H1 (cell line): ENCODE measurements at regions not wholly inside any gene's neighbourhood (a gene's known extent, or its start where the extent isn't known, plus 50 kb on each side); places are given as distances from the start of the nearest gene placed in this dataset.

Source experiments
- CTCF ChIA-PET: fragments of 300-600 bp; sonication (Branson Sonifier 250); formaldehyde crosslinking; loops from one replicate; lab custom pipeline; 2021; ENCODE audit not compliant: partially characterized antibody; lab: Charles Lee
- POLR2A ChIA-PET: fragments of 300-600 bp; sonication (Branson Sonifier 250); formaldehyde crosslinking; loops from one replicate; lab custom pipeline; 2021; ENCODE audit warnings: inconsistent platforms; ENCODE audit not compliant: partially characterized antibody; lab: Charles Lee
- DNase-seq, 2 experiments: peaks; one replicate each; pipeline versions ENCODE4 v3.0.0 to v3.0.0-alpha.2; 2010 to 2022; ENCODE audit warnings: low spot score in 2 of 2, low read depth in 1 of 2, mixed read lengths in 1 of 2
- FAIRE-seq: peaks from 2 replicates; lab custom pipeline; 2011; peaks lifted over from hg19 to GRCh38; lab: Jason Lieb, UNC
- H2AFZ ChIP-seq: 2 replicates; pipeline ENCODE4 v1.8.1; 2012; ENCODE audit warnings: low read length, inconsistent platforms
- H2AK5ac ChIP-seq: 2 replicates; pipeline ENCODE4 v1.6.1; 2013; ENCODE audit warnings: low read depth, low read length
- H2BK120ac ChIP-seq: replicated peaks from 2 replicates; pipeline ENCODE3; 2013; ENCODE audit warnings: low read depth, low read length, inconsistent platforms
- H2BK12ac ChIP-seq: 2 replicates; pipeline ENCODE4 v1.6.1; 2013; ENCODE audit warnings: low read depth, low read length
- H2BK15ac ChIP-seq: 2 replicates; pipeline ENCODE4 v1.6.1; 2013; ENCODE audit warnings: low read length
- H2BK20ac ChIP-seq: 2 replicates; pipeline ENCODE4 v1.6.1; 2013; ENCODE audit warnings: low read length
- H2BK5ac ChIP-seq: 2 replicates; pipeline ENCODE4 v1.6.1; 2013; ENCODE audit warnings: low read depth, low read length
- H3K14ac ChIP-seq: 2 replicates; pipeline ENCODE4 v1.6.1; 2013; ENCODE audit warnings: inconsistent platforms; ENCODE audit not compliant: insufficient read length
- H3K18ac ChIP-seq: 2 replicates; pipeline ENCODE4 v1.6.1; 2013; ENCODE audit warnings: low read length; ENCODE audit errors: extremely low read depth
- H3K23ac ChIP-seq: 2 replicates; pipeline ENCODE4 v1.6.1; 2013; ENCODE audit warnings: inconsistent platforms; ENCODE audit not compliant: insufficient read length
- H3K23me2 ChIP-seq: 2 replicates; pipeline ENCODE4 v1.6.1; 2013; ENCODE audit warnings: low read depth, low read length
- H3K27ac ChIP-seq: 2 replicates; pipeline ENCODE4 v1.6.1; 2011; ENCODE audit warnings: low read depth, low read length, inconsistent platforms
- H3K27me3 ChIP-seq, 4 experiments: replicated peaks in 1 of 4; 1 replicate in 1 of 4; 2 replicates in 3 of 4; pipeline versions ENCODE4 v1.6.1 to v1.8.1; 2011 to 2013; ENCODE audit warnings: low read length in 3 of 4, mild to moderate bottlenecking in 3 of 4, inconsistent platforms in 2 of 4, mixed read lengths in 2 of 4, moderate library complexity in 1 of 4; ENCODE audit not compliant: control insufficient read depth in 3 of 4, insufficient read depth in 3 of 4; ENCODE audit errors: extremely low read depth in 1 of 4
- H3K36me3 ChIP-seq, 4 experiments: 2 replicates each; pipeline versions ENCODE4 v1.6.1 to v1.8.1; 2011 to 2013; ENCODE audit warnings: mild to moderate bottlenecking in 4 of 4, low read length in 3 of 4, moderate library complexity in 2 of 4, control low read depth in 1 of 4, inconsistent platforms in 1 of 4; ENCODE audit not compliant: insufficient read depth in 4 of 4, control insufficient read depth in 2 of 4
- H3K4ac ChIP-seq: replicated peaks from 2 replicates; pipeline ENCODE3; 2013; ENCODE audit warnings: low read length, low read depth, mixed read lengths, inconsistent platforms; ENCODE audit not compliant: insufficient read length
- H3K4me1 ChIP-seq, 4 experiments: replicated peaks in 1 of 4; 1 replicate in 1 of 4; 2 replicates in 3 of 4; pipeline versions ENCODE4 v1.6.1 to v1.8.1; 2011 to 2013; ENCODE audit warnings: low read length in 3 of 4, inconsistent platforms in 2 of 4, mixed read lengths in 1 of 4; ENCODE audit not compliant: insufficient read depth in 4 of 4, control insufficient read depth in 3 of 4
- H3K4me2 ChIP-seq, 2 experiments: 2 replicates each; pipeline versions ENCODE4 v1.6.1 to v1.8.1; 2011 to 2013; ENCODE audit warnings: low read depth in 2 of 2, low read length in 2 of 2, control low read depth in 1 of 2, inconsistent platforms in 1 of 2, mild to moderate bottlenecking in 1 of 2; ENCODE audit not compliant: insufficient read depth in 1 of 2
- H3K4me3 ChIP-seq, 4 experiments: fragments of 200-600, 300-600 bp in 1 of 4; sonication (generic), shearing (Covaris generic), sonication (Bioruptor Twin) in 1 of 4; 2 replicates each; pipeline versions ENCODE4 v1.5.1 to v1.8.1; 2011 to 2016; ENCODE audit warnings: low read length in 4 of 4, low read depth in 3 of 4, control low read depth in 2 of 4, inconsistent platforms in 2 of 4, mild to moderate bottlenecking in 2 of 4, mixed read lengths in 1 of 4, moderate library complexity in 1 of 4; ENCODE audit not compliant: insufficient read depth in 2 of 4; ENCODE audit errors: extremely low read depth in 1 of 4
- H3K56ac ChIP-seq: replicated peaks from 2 replicates; pipeline ENCODE3; 2013; ENCODE audit warnings: low read depth, mild to moderate bottlenecking, mixed read lengths, low read length, inconsistent platforms; ENCODE audit not compliant: insufficient read length
- H3K79me1 ChIP-seq: 2 replicates; pipeline ENCODE4 v1.6.1; 2013; ENCODE audit warnings: low read depth, low read length, control low read depth
- H3K79me2 ChIP-seq, 2 experiments: 2 replicates each; pipeline versions ENCODE4 v1.6.1 to v1.8.1; 2012 to 2013; ENCODE audit warnings: low read length in 2 of 2, mild to moderate bottlenecking in 2 of 2, inconsistent platforms in 1 of 2; ENCODE audit not compliant: insufficient read depth in 2 of 2, control insufficient read depth in 1 of 2
- H3K9ac ChIP-seq, 4 experiments: replicated peaks in 1 of 4; 1 replicate in 1 of 4; 2 replicates in 3 of 4; pipeline versions ENCODE4 v1.6.1 to v1.8.1; 2011 to 2013; ENCODE audit warnings: low read depth in 3 of 4, low read length in 3 of 4, control low read depth in 2 of 4, mild to moderate bottlenecking in 2 of 4, moderate library complexity in 2 of 4, inconsistent platforms in 1 of 4; ENCODE audit errors: extremely low read depth in 1 of 4
- H3K9me3 ChIP-seq, 2 experiments: 2 replicates each; pipeline versions ENCODE4 v1.6.1 to v1.8.1; 2012 to 2013; ENCODE audit warnings: mild to moderate bottlenecking in 2 of 2, moderate library complexity in 2 of 2, control low read depth in 1 of 2, inconsistent platforms in 1 of 2, low read depth in 1 of 2, low read length in 1 of 2, mixed read lengths in 1 of 2; ENCODE audit not compliant: insufficient read depth in 2 of 2
- H4K20me1 ChIP-seq, 2 experiments: replicated peaks in 1 of 2; 2 replicates each; pipeline versions ENCODE3 to v1.8.1; 2011 to 2013; ENCODE audit warnings: inconsistent platforms in 2 of 2, low read length in 2 of 2, mild to moderate bottlenecking in 1 of 2; ENCODE audit not compliant: insufficient read depth in 2 of 2, control insufficient read depth in 1 of 2
- H4K5ac ChIP-seq: 2 replicates; pipeline ENCODE4 v1.6.1; 2013; ENCODE audit warnings: low read length, low read depth, mixed read lengths, inconsistent platforms; ENCODE audit not compliant: insufficient read length
- H4K8ac ChIP-seq: 2 replicates; pipeline ENCODE4 v1.8.0; 2013; ENCODE audit warnings: mild to moderate bottlenecking, moderate library complexity, low read length, inconsistent platforms; ENCODE audit not compliant: insufficient read depth; ENCODE audit errors: extremely low read depth
- H4K91ac ChIP-seq: replicated peaks from 2 replicates; pipeline ENCODE3; 2013; ENCODE audit warnings: low read length, mixed read lengths, inconsistent platforms; ENCODE audit not compliant: insufficient read length
- ATF2 ChIP-seq: IDR thresholded peaks from 2 replicates; pipeline ENCODE4 v1.6.1; 2012; ENCODE audit warnings: low read length, inconsistent platforms
- CHD1 ChIP-seq: IDR thresholded peaks from 2 replicates; pipeline ENCODE4 v1.6.1; 2012; ENCODE audit warnings: low read depth, low read length, improper control_type of control experiment
- CTCF ChIP-seq, 3 experiments: IDR thresholded peaks; 1 replicate in 2 of 3; 2 replicates in 1 of 3; pipeline versions ENCODE4 v1.5.1 to v1.6.1; 2011; ENCODE audit warnings: low read length in 3 of 3, mild to moderate bottlenecking in 3 of 3, inconsistent platforms in 2 of 3, low read depth in 1 of 3, moderate library complexity in 1 of 3; ENCODE audit not compliant: insufficient read depth in 1 of 3; ENCODE audit errors: control extremely low read depth in 1 of 3
- KDM1A ChIP-seq: fragments of 200-600, 300-600 bp; sonication (generic); IDR thresholded peaks from 2 replicates; pipeline ENCODE4 v1.7.1; 2016; ENCODE audit warnings: mild to moderate bottlenecking, low read length, borderline replicate concordance
- POU5F1 ChIP-seq: IDR thresholded peaks from 2 replicates; pipeline ENCODE4 v1.6.1; 2011; ENCODE audit warnings: low read depth, mild to moderate bottlenecking, low read length, moderate library complexity
- RNF2 ChIP-seq: fragments of 200-900, 300-1000 bp; sonication (generic); IDR thresholded peaks from 2 replicates; pipeline ENCODE4 v1.7.1; 2016; ENCODE audit warnings: borderline replicate concordance, low read depth, mild to moderate bottlenecking, antibody characterized with exemption, low read length; ENCODE audit not compliant: poor library complexity, severe bottlenecking; ENCODE audit errors: missing control alignments
- RXRA ChIP-seq: IDR thresholded peaks from 2 replicates; pipeline ENCODE4 v1.6.1; 2011; ENCODE audit warnings: low read depth, mild to moderate bottlenecking, low read length, moderate library complexity; ENCODE audit not compliant: insufficient read depth
- SUZ12 ChIP-seq: fragments of 200-600 bp; sonication (generic); IDR thresholded peaks from 2 replicates; pipeline ENCODE4 v1.6.1; 2012; ENCODE audit warnings: mild to moderate bottlenecking, inconsistent platforms, low read length, moderate library complexity, mixed read lengths
- WGBS, 2 experiments: shearing (Covaris generic) in 1 of 2; methylation state at CpG; one replicate each; pipeline versions ENCODE4 v1.1.6 to v1.1.7; 2013 to 2015; ENCODE audit warnings: low lambda C conversion rate in 2 of 2, mixed read lengths in 2 of 2, inconsistent platforms in 1 of 2, low coverage in 1 of 2, missing lambda C conversion rate in 1 of 2; ENCODE audit not compliant: insufficient replicate concordance in 2 of 2, insufficient coverage in 1 of 2, insufficient read length in 1 of 2; ENCODE audit errors: extremely low coverage in 1 of 2, missing lambda C conversion rate in 1 of 2; 5-methylcytosine and 5-hydroxymethylcytosine counted together

GRCh38 chr12:82279536-82280058 is 78.6 kb downstream of the CCDC59 start:
- Histone ChIP-seq H3K9me3 (peaks cover 12 to 17% of the 10 kb centered on the region in 2 experiments), H3K9ac (no peak overlapping the region), H2BK15ac (no peak overlapping the region), H3K23ac (no peak overlapping the region), H4K5ac (no peak overlapping the region), H4K20me1 (no peaks in the 10 kb centered on the region), H3K56ac (no peak overlapping the region), H4K91ac (no peak overlapping the region), H3K27me3 (no peaks in the 10 kb centered on the region), H2BK120ac (no peak overlapping the region), H3K79me1 (no peaks in the 10 kb centered on the region), H3K14ac (no peak overlapping the region), H3K79me2 (no peaks in the 10 kb centered on the region), H2AFZ (no peak overlapping the region), H2AK5ac (no peak overlapping the region), H3K4me3 (no peak overlapping the region), H3K4me1 (no peaks in the 10 kb centered on the region), H3K4me2 (no peak overlapping the region), H3K36me3 (no peaks in the 10 kb centered on the region), H4K8ac (no peak overlapping the region), H3K4ac (no peak overlapping the region), H2BK20ac (no peak overlapping the region), H3K23me2 (no peaks in the 10 kb centered on the region), H3K18ac (no peak overlapping the region), H2BK5ac (no peak overlapping the region), H2BK12ac (no peak overlapping the region), H3K27ac (no peak overlapping the region)
- TF ChIP-seq KDM1A (no peak), SUZ12 (no peak), ATF2 (no peak), RNF2 (no peak), CHD1 (no peak), CTCF (IDR thresholded peaks at IDR 0.05; ENCODE audit: control extremely low read depth in 1 of 3, insufficient read depth in 1 of 3, low read depth in 1 of 3, low read length in 3 of 3) (no peak), POU5F1 (no peak), RXRA (no peak)
- ChIA-PET CTCF (interaction anchor here (1.7 kb wide), 1 partner anchor 9 kb away, joined by 3 read pairs; no protein-coding TSS in a partner anchor), POLR2A (no interaction called here)
- FAIRE-seq (no peak), DNase-seq (no peak)
- WGBS, 2 experiments: 94% methylated on average over 3 of the region's 3 CpGs; no CpG with 5 or more reads in 1 of the 2 experiments
